GM12878 (cell line): ENCODE measurements at regions not wholly inside any gene's neighbourhood (a gene's known extent, or its start where the extent isn't known, plus 50 kb on each side); places are given as distances from the start of the nearest gene placed in this dataset.

Experiments
- ATAC-seq: fragments of 200-7000 bp; cut with Tn5 transposase; 3 replicates; pipeline ENCODE4 v1.9.1; 2020; ENCODE audit warnings: mild to moderate bottlenecking, moderate library complexity
- BruUV-seq: library from RNA; stranded (reverse); fragments of 400-500 nt; replicated peaks from 2 replicates; lab custom pipeline; 2021; lab: Mats Ljungman, UMichigan
- CTCF ChIA-PET: fragments of 300-600 bp; sonication (Branson Sonifier 250); formaldehyde crosslinking; extraction: SDS; loops from one replicate; lab custom pipeline; 2021; ENCODE audit warnings: inconsistent platforms; lab: Yijun Ruan, JAX
- POLR2A ChIA-PET: fragments of 350-600 bp; formaldehyde crosslinking; extraction: SDS; loops from one replicate; lab custom pipeline; 2021; ENCODE audit warnings: inconsistent platforms; lab: Charles Lee
- RAD21 ChIA-PET: fragments of 300-600 bp; sonication (Branson Sonifier 250); formaldehyde crosslinking; loops from one replicate; lab custom pipeline; 2023; ENCODE audit warnings: antibody characterized with exemption; ENCODE audit not compliant: unreplicated experiment; lab: Charles Lee
- SMC1A ChIA-PET: fragments of 300-600 bp; sonication (Branson Sonifier 250); formaldehyde crosslinking; loops from one replicate; lab custom pipeline; 2023; ENCODE audit not compliant: unreplicated experiment, uncharacterized antibody; lab: Charles Lee
- DNase-seq: peaks from one replicate; pipeline ENCODE4 v3.0.0-alpha.2; 2011; ENCODE audit warnings: low read depth, low spot score
- FAIRE-seq: peaks from 3 replicates; lab custom pipeline; 2011; peaks lifted over from hg19 to GRCh38; lab: Jason Lieb, UNC
- H2AFZ ChIP-seq: 2 replicates; pipeline ENCODE4 v1.6.0; 2011; ENCODE audit warnings: low read depth, low read length, control low read depth; ENCODE audit not compliant: control insufficient read depth
- H3K27ac ChIP-seq: 2 replicates; pipeline ENCODE4 v1.5.1; 2011; ENCODE audit warnings: control low read depth; ENCODE audit not compliant: control insufficient read depth, insufficient read depth
- H3K27me3 ChIP-seq, 2 experiments: replicated peaks in 1 of 2; 2 replicates each; pipeline versions ENCODE4 v1.6.0 to v1.6.1; 2011; ENCODE audit warnings: low read length in 1 of 2; ENCODE audit not compliant: control insufficient read depth in 2 of 2, insufficient read depth in 2 of 2
- H3K36me3 ChIP-seq, 2 experiments: 2 replicates each; pipeline ENCODE4 v1.5.1; 2011; ENCODE audit warnings: low read length in 1 of 2; ENCODE audit not compliant: control insufficient read depth in 2 of 2, insufficient read depth in 2 of 2
- H3K4me1 ChIP-seq: 2 replicates; pipeline ENCODE4 v1.6.1; 2011; ENCODE audit warnings: mild to moderate bottlenecking, low read length, moderate library complexity, mixed read lengths; ENCODE audit not compliant: control insufficient read depth, insufficient read depth
- H3K4me2 ChIP-seq: 2 replicates; pipeline ENCODE4 v1.6.0; 2011; ENCODE audit warnings: control low read depth; ENCODE audit not compliant: control insufficient read depth, insufficient read depth
- H3K4me3 ChIP-seq: fragments of 200-600 bp; sonication (generic); 2 replicates; pipeline ENCODE4 v1.5.1; 2016
- H3K79me2 ChIP-seq: 2 replicates; pipeline ENCODE4 v1.6.0; 2011; ENCODE audit warnings: low read length; ENCODE audit not compliant: control insufficient read depth, insufficient read depth
- H3K9ac ChIP-seq: 2 replicates; pipeline ENCODE4 v1.8.0; 2011; ENCODE audit warnings: low read length, control low read depth, mixed read lengths; ENCODE audit not compliant: control insufficient read depth, insufficient read depth
- H3K9me3 ChIP-seq: replicated peaks from 3 replicates; pipeline ENCODE4 v1.5.1; 2011; ENCODE audit warnings: mild to moderate bottlenecking, low read length; ENCODE audit not compliant: control insufficient read depth, insufficient read depth
- H4K20me1 ChIP-seq: 2 replicates; pipeline ENCODE4 v1.6.0; 2011; ENCODE audit not compliant: control insufficient read depth, insufficient read depth
- CBX5 ChIP-seq: sonication (generic); IDR thresholded peaks from 2 replicates; pipeline ENCODE4 v1.6.1; 2016; ENCODE audit warnings: low read depth, moderate library complexity, mild to moderate bottlenecking, inconsistent platforms
- CREB1 ChIP-seq: IDR thresholded peaks from 2 replicates; pipeline ENCODE4 v1.6.1; 2012; ENCODE audit warnings: low read depth, mild to moderate bottlenecking, inconsistent platforms
- FOXM1 ChIP-seq: IDR thresholded peaks from 2 replicates; pipeline ENCODE4 v1.6.1; 2012; ENCODE audit warnings: low read depth, mild to moderate bottlenecking, inconsistent platforms, low read length, moderate library complexity
- IKZF1 ChIP-seq: fragments of 450-650 bp; conservative IDR thresholded peaks from 2 replicates; pipeline ENCODE4 v1.6.1; 2017; ENCODE audit warnings: antibody characterized with exemption, mild to moderate bottlenecking
- SMC3 ChIP-seq: IDR thresholded peaks from 2 replicates; pipeline ENCODE4 v1.6.1; 2011; ENCODE audit warnings: low read length, improper control_type of control experiment, borderline replicate concordance
- SP1 ChIP-seq: IDR thresholded peaks from one replicate; pipeline ENCODE4 v1.6.1; 2011; ENCODE audit warnings: low read depth, low read length
- WGBS: methylation state at CpG from one replicate; pipeline ENCODE4 v1.1.6; 2016; ENCODE audit warnings: low lambda C conversion rate; ENCODE audit not compliant: insufficient replicate concordance, insufficient coverage; ENCODE audit errors: missing lambda C conversion rate; 5-methylcytosine and 5-hydroxymethylcytosine counted together
- in situ Hi-C: fragments of 300-500 bp; cut with MboI; formaldehyde crosslinking; loops from 9 replicates; pipeline ENCODE4 v1.14.3; 2018; ENCODE audit warnings: mixed read lengths
- intact Hi-C: fragments of 100-400 bp; cut with micrococcal nuclease; formaldehyde crosslinking; loops from one replicate; pipeline ENCODE4 v1.14.2; 2022; ENCODE audit not compliant: unreplicated experiment
- TF ChIP-seq, protein P1 (sequence below): IDR thresholded peaks from 2 replicates; pipeline ENCODE4 v1.6.1; 2012; ENCODE audit warnings: mild to moderate bottlenecking, low read depth, low read length
- TF ChIP-seq, protein P2 (sequence below): fragments of 450-650 bp; IDR thresholded peaks from 2 replicates; pipeline ENCODE4 v1.6.1; 2017; ENCODE audit warnings: mild to moderate bottlenecking, low read depth, inconsistent platforms; ENCODE audit not compliant: poor library complexity, severe bottlenecking
- TF ChIP-seq, protein P3 (sequence below): fragments of 150-350 bp; IDR thresholded peaks from 2 replicates; pipeline ENCODE4 v1.6.1; 2014; ENCODE audit warnings: mild to moderate bottlenecking, low read depth, low read length
- TF ChIP-seq, protein P4 (sequence below): fragments of 450-650 bp; IDR thresholded peaks from 2 replicates; pipeline ENCODE4 v1.6.1; 2014; ENCODE audit warnings: mild to moderate bottlenecking

DNA sequence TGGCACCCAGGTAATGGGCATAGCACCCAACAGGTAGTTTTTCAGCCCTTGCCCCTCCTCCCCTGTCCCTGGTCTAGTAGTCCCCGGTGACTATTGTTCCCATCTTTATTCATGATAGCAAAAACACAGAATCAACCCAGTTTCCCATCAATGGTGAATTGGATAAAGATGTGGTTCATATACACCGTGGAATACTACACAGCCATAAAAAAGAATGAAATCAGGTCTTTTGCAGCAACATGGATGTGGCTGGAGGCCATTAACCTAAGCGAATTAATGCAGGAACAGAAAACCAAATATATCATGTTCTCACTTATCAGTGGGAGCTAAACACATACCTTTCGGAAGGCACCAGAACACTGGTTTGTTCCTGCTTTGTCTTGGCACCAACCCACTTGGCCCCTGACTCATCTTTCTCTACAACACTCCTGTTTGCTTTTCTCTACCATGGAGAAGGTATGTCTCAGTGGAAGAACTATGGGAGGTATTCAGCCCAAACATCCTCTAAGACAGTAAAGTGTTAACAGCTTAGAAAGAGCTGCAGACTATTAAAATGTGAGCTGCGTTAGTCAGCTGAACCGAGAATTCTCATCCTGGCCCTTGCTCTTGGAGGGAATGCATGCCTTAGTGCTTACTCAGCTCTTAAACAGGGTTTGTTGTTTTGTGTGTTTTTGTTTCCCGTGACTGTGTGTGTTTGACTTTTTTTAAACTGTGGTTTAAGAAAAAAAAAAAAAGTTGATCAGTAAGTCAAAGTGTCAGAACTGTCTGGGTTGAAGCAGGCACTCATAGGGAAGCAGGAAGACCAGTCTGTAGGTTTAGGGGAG lies 203.0 kb downstream of the TOMM20 start:
- no peaks in the 10 kb centered on the region for H4K20me1 ChIP-seq
- H3K27me3 ChIP-seq = no peaks in the 10 kb centered on the region
- no peak for FAIRE-seq
- no peaks in the 10 kb centered on the region for H3K36me3 ChIP-seq
- H3K9ac ChIP-seq = peak overlapping the region; percentile 75
- intact Hi-C loops = loop anchor here (1.0 to 2.0 kb wide), 11 partner anchors 28 to 427 kb away; partner anchors contain the start of gene IRF2BP2
- ChIA-PET RAD21 (interaction anchor here (0.7 to 5.5 kb wide), 30 partner anchors 7 to 426 kb away, joined by 3 to 48 read pairs (median 4); no protein-coding TSS in a partner anchor), CTCF (interaction anchor here (0.6 to 2.1 kb wide), 9 partner anchors 9 to 314 kb away, joined by 3 to 6 read pairs (median 3); no protein-coding TSS in a partner anchor), SMC1A (interaction anchor here (0.7 to 4.1 kb wide), 46 partner anchors 8 to 426 kb away, joined by 3 to 52 read pairs (median 6); no protein-coding TSS in a partner anchor), POLR2A (interaction anchor here (0.6 to 2.1 kb wide), 11 partner anchors 11 to 315 kb away, joined by 3 to 7 read pairs (median 3); no protein-coding TSS in a partner anchor)
- H3K9me3 ChIP-seq = peaks cover 5% of the 10 kb centered on the region; the same call in 2 of the 3 replicates
- H3K4me3 ChIP-seq = peak overlapping the region; percentile 40; the same call in 1 of the 2 replicates
- 56% methylated on average over 7 of the region's 7 CpGs for WGBS
- in situ Hi-C loops = no loop called here
- peak overlapping the region; percentile 95 for H3K27ac ChIP-seq
- no TSS peak for BruUV-seq
- peak overlapping the region; percentile 33; the same call in 1 of the 2 replicates for H2AFZ ChIP-seq
- DNase-seq = peak; percentile 40
- peak overlapping the region; percentile 88 for H3K4me2 ChIP-seq
- peaks cover 48% of the 10 kb centered on the region for H3K4me1 ChIP-seq
- H3K79me2 ChIP-seq = peaks cover 2% of the 10 kb centered on the region; the same call in 1 of the 2 replicates
- peak; percentile 1 for ATAC-seq
- no peak for TF ChIP-seq CBX5
- TF ChIP-seq CREB1 = no peak
- TF ChIP-seq IKZF1 = no peak
- no peak for TF ChIP-seq FOXM1
- TF ChIP-seq, protein P1, sequence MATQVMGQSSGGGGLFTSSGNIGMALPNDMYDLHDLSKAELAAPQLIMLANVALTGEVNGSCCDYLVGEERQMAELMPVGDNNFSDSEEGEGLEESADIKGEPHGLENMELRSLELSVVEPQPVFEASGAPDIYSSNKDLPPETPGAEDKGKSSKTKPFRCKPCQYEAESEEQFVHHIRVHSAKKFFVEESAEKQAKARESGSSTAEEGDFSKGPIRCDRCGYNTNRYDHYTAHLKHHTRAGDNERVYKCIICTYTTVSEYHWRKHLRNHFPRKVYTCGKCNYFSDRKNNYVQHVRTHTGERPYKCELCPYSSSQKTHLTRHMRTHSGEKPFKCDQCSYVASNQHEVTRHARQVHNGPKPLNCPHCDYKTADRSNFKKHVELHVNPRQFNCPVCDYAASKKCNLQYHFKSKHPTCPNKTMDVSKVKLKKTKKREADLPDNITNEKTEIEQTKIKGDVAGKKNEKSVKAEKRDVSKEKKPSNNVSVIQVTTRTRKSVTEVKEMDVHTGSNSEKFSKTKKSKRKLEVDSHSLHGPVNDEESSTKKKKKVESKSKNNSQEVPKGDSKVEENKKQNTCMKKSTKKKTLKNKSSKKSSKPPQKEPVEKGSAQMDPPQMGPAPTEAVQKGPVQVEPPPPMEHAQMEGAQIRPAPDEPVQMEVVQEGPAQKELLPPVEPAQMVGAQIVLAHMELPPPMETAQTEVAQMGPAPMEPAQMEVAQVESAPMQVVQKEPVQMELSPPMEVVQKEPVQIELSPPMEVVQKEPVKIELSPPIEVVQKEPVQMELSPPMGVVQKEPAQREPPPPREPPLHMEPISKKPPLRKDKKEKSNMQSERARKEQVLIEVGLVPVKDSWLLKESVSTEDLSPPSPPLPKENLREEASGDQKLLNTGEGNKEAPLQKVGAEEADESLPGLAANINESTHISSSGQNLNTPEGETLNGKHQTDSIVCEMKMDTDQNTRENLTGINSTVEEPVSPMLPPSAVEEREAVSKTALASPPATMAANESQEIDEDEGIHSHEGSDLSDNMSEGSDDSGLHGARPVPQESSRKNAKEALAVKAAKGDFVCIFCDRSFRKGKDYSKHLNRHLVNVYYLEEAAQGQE = no peak
- TF ChIP-seq, protein P2, sequence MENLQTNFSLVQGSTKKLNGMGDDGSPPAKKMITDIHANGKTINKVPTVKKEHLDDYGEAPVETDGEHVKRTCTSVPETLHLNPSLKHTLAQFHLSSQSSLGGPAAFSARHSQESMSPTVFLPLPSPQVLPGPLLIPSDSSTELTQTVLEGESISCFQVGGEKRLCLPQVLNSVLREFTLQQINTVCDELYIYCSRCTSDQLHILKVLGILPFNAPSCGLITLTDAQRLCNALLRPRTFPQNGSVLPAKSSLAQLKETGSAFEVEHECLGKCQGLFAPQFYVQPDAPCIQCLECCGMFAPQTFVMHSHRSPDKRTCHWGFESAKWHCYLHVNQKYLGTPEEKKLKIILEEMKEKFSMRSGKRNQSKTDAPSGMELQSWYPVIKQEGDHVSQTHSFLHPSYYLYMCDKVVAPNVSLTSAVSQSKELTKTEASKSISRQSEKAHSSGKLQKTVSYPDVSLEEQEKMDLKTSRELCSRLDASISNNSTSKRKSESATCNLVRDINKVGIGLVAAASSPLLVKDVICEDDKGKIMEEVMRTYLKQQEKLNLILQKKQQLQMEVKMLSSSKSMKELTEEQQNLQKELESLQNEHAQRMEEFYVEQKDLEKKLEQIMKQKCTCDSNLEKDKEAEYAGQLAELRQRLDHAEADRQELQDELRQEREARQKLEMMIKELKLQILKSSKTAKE = no peak
- no peak for TF ChIP-seq SMC3
- TF ChIP-seq SP1 = no peak
- TF ChIP-seq, protein P3, sequence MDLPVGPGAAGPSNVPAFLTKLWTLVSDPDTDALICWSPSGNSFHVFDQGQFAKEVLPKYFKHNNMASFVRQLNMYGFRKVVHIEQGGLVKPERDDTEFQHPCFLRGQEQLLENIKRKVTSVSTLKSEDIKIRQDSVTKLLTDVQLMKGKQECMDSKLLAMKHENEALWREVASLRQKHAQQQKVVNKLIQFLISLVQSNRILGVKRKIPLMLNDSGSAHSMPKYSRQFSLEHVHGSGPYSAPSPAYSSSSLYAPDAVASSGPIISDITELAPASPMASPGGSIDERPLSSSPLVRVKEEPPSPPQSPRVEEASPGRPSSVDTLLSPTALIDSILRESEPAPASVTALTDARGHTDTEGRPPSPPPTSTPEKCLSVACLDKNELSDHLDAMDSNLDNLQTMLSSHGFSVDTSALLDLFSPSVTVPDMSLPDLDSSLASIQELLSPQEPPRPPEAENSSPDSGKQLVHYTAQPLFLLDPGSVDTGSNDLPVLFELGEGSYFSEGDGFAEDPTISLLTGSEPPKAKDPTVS = no peak
- TF ChIP-seq, protein P4, sequence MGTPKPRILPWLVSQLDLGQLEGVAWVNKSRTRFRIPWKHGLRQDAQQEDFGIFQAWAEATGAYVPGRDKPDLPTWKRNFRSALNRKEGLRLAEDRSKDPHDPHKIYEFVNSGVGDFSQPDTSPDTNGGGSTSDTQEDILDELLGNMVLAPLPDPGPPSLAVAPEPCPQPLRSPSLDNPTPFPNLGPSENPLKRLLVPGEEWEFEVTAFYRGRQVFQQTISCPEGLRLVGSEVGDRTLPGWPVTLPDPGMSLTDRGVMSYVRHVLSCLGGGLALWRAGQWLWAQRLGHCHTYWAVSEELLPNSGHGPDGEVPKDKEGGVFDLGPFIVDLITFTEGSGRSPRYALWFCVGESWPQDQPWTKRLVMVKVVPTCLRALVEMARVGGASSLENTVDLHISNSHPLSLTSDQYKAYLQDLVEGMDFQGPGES = no peak
